Progenitor cell of endocrine pancreas (in vitro differentiated cells): ENCODE measurements at regions not wholly inside any gene's neighbourhood (a gene's known extent, or its start where the extent isn't known, plus 50 kb on each side); places are given as distances from the start of the nearest gene placed in this dataset.
"Not testable (repeated sequence)": the region's sequence is repeated elsewhere in the genome, so short reads cannot be mapped to it uniquely, and the experiment has no call there.

Experiments used
- DNase-seq: peaks from one replicate; pipeline ENCODE4 v3.0.0; 2021; ENCODE audit warnings: low spot score; ENCODE audit not compliant: unreplicated experiment
- H3K27ac Mint-ChIP-seq: 2 replicates; pipeline ENCODE4 v1.8.0; 2021; ENCODE audit warnings: mild to moderate bottlenecking, moderate library complexity, mixed read lengths
- H3K27me3 Mint-ChIP-seq: 2 replicates; pipeline ENCODE4 v1.8.0; 2021; ENCODE audit warnings: mixed read lengths
- H3K36me3 Mint-ChIP-seq: 2 replicates; pipeline ENCODE4 v1.8.0; 2022; ENCODE audit warnings: mixed read lengths; ENCODE audit not compliant: insufficient read depth
- H3K4me1 Mint-ChIP-seq: 2 replicates; pipeline ENCODE4 v1.8.0; 2021; ENCODE audit warnings: low read depth, mixed read lengths
- H3K4me3 Mint-ChIP-seq: 2 replicates; pipeline ENCODE4 v1.8.0; 2021; ENCODE audit warnings: low read depth, mild to moderate bottlenecking, moderate library complexity, mixed read lengths
- H3K9me3 Mint-ChIP-seq: 2 replicates; pipeline ENCODE4 v1.8.0; 2021; ENCODE audit warnings: low read depth, mixed read lengths
- TF ChIP-seq, protein P1 (sequence below): fragments of 200-600 bp; sonication (generic); IDR thresholded peaks from one replicate; pipeline ENCODE4 v1.5.0; 2021; ENCODE audit warnings: antibody characterized with exemption, mild to moderate bottlenecking; ENCODE audit not compliant: unreplicated experiment

GRCh38 chr4:19205853-19206252 lies 1045.9 kb upstream of the SLIT2 start:
- DNase-seq: no peak
- TF ChIP-seq, protein P1, sequence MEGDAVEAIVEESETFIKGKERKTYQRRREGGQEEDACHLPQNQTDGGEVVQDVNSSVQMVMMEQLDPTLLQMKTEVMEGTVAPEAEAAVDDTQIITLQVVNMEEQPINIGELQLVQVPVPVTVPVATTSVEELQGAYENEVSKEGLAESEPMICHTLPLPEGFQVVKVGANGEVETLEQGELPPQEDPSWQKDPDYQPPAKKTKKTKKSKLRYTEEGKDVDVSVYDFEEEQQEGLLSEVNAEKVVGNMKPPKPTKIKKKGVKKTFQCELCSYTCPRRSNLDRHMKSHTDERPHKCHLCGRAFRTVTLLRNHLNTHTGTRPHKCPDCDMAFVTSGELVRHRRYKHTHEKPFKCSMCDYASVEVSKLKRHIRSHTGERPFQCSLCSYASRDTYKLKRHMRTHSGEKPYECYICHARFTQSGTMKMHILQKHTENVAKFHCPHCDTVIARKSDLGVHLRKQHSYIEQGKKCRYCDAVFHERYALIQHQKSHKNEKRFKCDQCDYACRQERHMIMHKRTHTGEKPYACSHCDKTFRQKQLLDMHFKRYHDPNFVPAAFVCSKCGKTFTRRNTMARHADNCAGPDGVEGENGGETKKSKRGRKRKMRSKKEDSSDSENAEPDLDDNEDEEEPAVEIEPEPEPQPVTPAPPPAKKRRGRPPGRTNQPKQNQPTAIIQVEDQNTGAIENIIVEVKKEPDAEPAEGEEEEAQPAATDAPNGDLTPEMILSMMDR: no peak
- Mint-ChIP-seq H3K27me3 (no peaks in the 10 kb centered on the region), H3K27ac (no peak overlapping the region), H3K4me1 (no peaks in the 10 kb centered on the region), H3K4me3 (no peak overlapping the region), H3K36me3 (no peaks in the 10 kb centered on the region), H3K9me3 (peaks cover 3% of the 10 kb centered on the region)

DNA sequence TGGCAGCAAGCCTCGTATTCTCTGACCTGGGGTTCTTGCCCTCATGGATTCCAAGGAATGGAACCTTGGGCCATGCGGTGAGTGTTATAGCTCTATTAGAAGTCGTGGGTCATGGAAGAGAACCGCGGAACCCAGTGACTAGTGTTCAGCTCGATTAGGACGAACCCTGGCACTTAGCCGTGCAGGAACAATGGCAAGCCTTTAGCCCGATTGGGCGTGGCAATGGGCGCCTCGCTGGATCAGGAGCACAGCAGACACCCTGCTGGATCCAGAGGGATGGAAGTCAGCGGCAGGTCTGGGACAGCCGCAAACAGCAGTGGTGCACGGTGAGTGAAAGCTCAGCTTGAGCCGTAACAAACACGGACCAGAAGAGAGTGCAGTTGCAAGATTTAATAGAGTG lies 1053.9 kb upstream of the SLIT2 start:
- H3K4me1 Mint-ChIP-seq: peaks cover 27% of the 10 kb centered on the region
- H3K27ac Mint-ChIP-seq, DNase-seq, H3K27me3 Mint-ChIP-seq, H3K4me3 Mint-ChIP-seq, H3K36me3 Mint-ChIP-seq, H3K9me3 Mint-ChIP-seq: not testable (repeated sequence)

GRCh38 chr4:19195696-19196095 lies 1056.0 kb upstream of the SLIT2 start:
- no peak for DNase-seq
- TF ChIP-seq, protein P1: no peak
- no peak overlapping the region for H3K4me3 Mint-ChIP-seq
- peak overlapping the region; percentile 37 for H3K27ac Mint-ChIP-seq
- no peaks in the 10 kb centered on the region for H3K27me3 Mint-ChIP-seq
- peaks cover 36% of the 10 kb centered on the region for H3K4me1 Mint-ChIP-seq
- H3K36me3 Mint-ChIP-seq: no peaks in the 10 kb centered on the region
- no peaks in the 10 kb centered on the region for H3K9me3 Mint-ChIP-seq

DNA sequence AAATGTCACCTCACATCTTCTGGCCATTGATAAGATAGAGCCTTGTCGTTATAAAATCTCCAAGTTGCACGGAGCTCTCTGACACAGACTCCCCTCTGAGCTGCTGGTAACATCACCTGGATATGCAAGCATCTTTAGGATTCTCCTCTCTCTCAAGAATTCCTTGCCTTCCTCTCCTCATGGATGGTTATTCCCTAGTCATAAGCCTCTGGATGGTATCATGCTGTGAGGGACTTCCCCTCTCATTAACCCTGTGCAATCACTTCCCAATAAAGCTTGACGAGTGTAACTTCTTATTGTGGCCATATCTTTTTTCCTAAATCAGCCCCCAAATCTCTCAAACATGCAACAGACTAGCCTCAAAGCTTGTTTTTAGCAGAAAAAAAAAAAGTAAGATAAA lies 1057.0 kb upstream of the SLIT2 start:
- TF ChIP-seq, protein P1: no peak
- DNase-seq: no peak
- peak overlapping the region; percentile 38 for H3K27ac Mint-ChIP-seq
- H3K27me3 Mint-ChIP-seq: no peaks in the 10 kb centered on the region
- peaks cover 36% of the 10 kb centered on the region for H3K4me1 Mint-ChIP-seq
- H3K9me3 Mint-ChIP-seq: no peaks in the 10 kb centered on the region
- no peak overlapping the region for H3K4me3 Mint-ChIP-seq
- H3K36me3 Mint-ChIP-seq: no peaks in the 10 kb centered on the region

- Mint-ChIP-seq H3K9me3 (no peaks in the 10 kb centered on the region), H3K27ac (peak overlapping the region; percentile 90), H3K27me3 (no peaks in the 10 kb centered on the region), H3K4me3 (peak overlapping the region; percentile 63), H3K36me3 (no peaks in the 10 kb centered on the region), H3K4me1 (peaks cover 36% of the 10 kb centered on the region)
- DNase-seq: no peak
- TF ChIP-seq, protein P1: no peak
These were observed 1058.3 kb upstream of the SLIT2 start for GRCh38 chr4:19193274-19193981.

GRCh38 chr4:19191979-19192650 lies 1059.6 kb upstream of the SLIT2 start:
- Mint-ChIP-seq H3K9me3 (no peaks in the 10 kb centered on the region), H3K4me3 (no peak overlapping the region), H3K36me3 (no peaks in the 10 kb centered on the region), H3K4me1 (peaks cover 42% of the 10 kb centered on the region), H3K27me3 (no peaks in the 10 kb centered on the region), H3K27ac (no peak overlapping the region)
- TF ChIP-seq, protein P1: no peak
- DNase-seq: no peak
